HEK293T (cell line): ENCODE measurements at regions not wholly inside any gene's neighbourhood (a gene's known extent, or its start where the extent isn't known, plus 50 kb on each side); places are given as distances from the start of the nearest gene placed in this dataset.

Experiments
- CTCF ChIA-PET: fragments of 350-600 bp; formaldehyde crosslinking; extraction: SDS; loops from one replicate; lab custom pipeline; 2021; ENCODE audit warnings: antibody characterized with exemption, inconsistent platforms; lab: Yijun Ruan, JAX
- POLR2A ChIA-PET: fragments of 350-600 bp; formaldehyde crosslinking; extraction: SDS; loops from one replicate; lab custom pipeline; 2020; ENCODE audit warnings: antibody characterized with exemption, inconsistent platforms; lab: Yijun Ruan, JAX
- DNase-seq: peaks from one replicate; pipeline ENCODE4 v3.0.0; 2012; ENCODE audit warnings: mixed read lengths; ENCODE audit errors: extremely low spot score
- ARNT ChIP-seq: fragments of 450-650 bp; IDR thresholded peaks from 2 replicates; pipeline ENCODE4 v1.6.1; 2017; ENCODE audit warnings: mild to moderate bottlenecking
- BHLHE40 ChIP-seq: fragments of 450-650 bp; IDR thresholded peaks from 2 replicates; pipeline ENCODE4 v1.6.1; 2016; ENCODE audit warnings: mild to moderate bottlenecking, moderate library complexity, borderline replicate concordance
- CTBP1 ChIP-seq: fragments of 450-650 bp; IDR thresholded peaks from 2 replicates; pipeline ENCODE4 v1.6.1; 2016; ENCODE audit warnings: borderline replicate concordance
- ELF4 ChIP-seq: fragments of 450-650 bp; IDR thresholded peaks from 2 replicates; pipeline ENCODE4 v1.6.1; 2017; ENCODE audit warnings: antibody characterized with exemption
- FOXA1 ChIP-seq: fragments of 450-650 bp; IDR thresholded peaks from 2 replicates; pipeline ENCODE4 v1.6.1; 2016; ENCODE audit warnings: mild to moderate bottlenecking
- FOXK2 ChIP-seq: fragments of 450-650 bp; IDR thresholded peaks from 2 replicates; pipeline ENCODE4 v1.6.1; 2016; ENCODE audit warnings: mild to moderate bottlenecking
- FOXM1 ChIP-seq: fragments of 450-650 bp; IDR thresholded peaks from 2 replicates; pipeline ENCODE4 v1.6.1; 2017; ENCODE audit warnings: mild to moderate bottlenecking, borderline replicate concordance
- HDGF ChIP-seq: fragments of 450-650 bp; IDR thresholded peaks from 2 replicates; pipeline ENCODE4 v1.6.1; 2017; ENCODE audit warnings: antibody characterized with exemption, borderline replicate concordance
- L3MBTL2 ChIP-seq: fragments of 450-650 bp; conservative IDR thresholded peaks from 2 replicates; pipeline ENCODE4 v1.6.1; 2016; ENCODE audit warnings: mild to moderate bottlenecking
- LEF1 ChIP-seq: fragments of 450-650 bp; IDR thresholded peaks from 2 replicates; pipeline ENCODE4 v1.6.1; 2017; ENCODE audit warnings: mild to moderate bottlenecking, borderline replicate concordance
- NFRKB ChIP-seq: fragments of 450-650 bp; IDR thresholded peaks from 2 replicates; pipeline ENCODE4 v1.6.1; 2016; ENCODE audit warnings: mild to moderate bottlenecking, moderate library complexity
- PKNOX1 ChIP-seq: fragments of 450-650 bp; IDR thresholded peaks from 2 replicates; pipeline ENCODE4 v1.6.1; 2016
- SP1 ChIP-seq: fragments of 450-650 bp; IDR thresholded peaks from 2 replicates; pipeline ENCODE4 v1.6.1; 2017
- SUZ12 ChIP-seq: fragments of 450-650 bp; IDR thresholded peaks from 2 replicates; pipeline ENCODE4 v1.6.1; 2016; ENCODE audit warnings: mild to moderate bottlenecking
- TARDBP ChIP-seq: fragments of 450-650 bp; IDR thresholded peaks from 2 replicates; pipeline ENCODE4 v1.6.1; 2016
- ZNF384 ChIP-seq: fragments of 450-650 bp; IDR thresholded peaks from 2 replicates; pipeline ENCODE4 v1.6.1; 2016

- POLR2A ChIA-PET, result no interaction called here
- TF ChIP-seq FOXK2, result no peak
- TF ChIP-seq LEF1, result no peak
- no peak for TF ChIP-seq SUZ12
- TF ChIP-seq FOXM1, result no peak
- no peak for TF ChIP-seq SP1
- no peak for TF ChIP-seq BHLHE40
- no peak for TF ChIP-seq ARNT
- TF ChIP-seq TARDBP, result no peak
- no peak for TF ChIP-seq NFRKB
- TF ChIP-seq PKNOX1, result no peak
- TF ChIP-seq ELF4, result no peak
- no peak for TF ChIP-seq CTBP1
- no peak for TF ChIP-seq HDGF
- no peak for TF ChIP-seq L3MBTL2
- no peak for TF ChIP-seq FOXA1
- TF ChIP-seq ZNF384, result no peak
- CTCF ChIA-PET, result no interaction called here
- no peak for DNase-seq
These were observed 498.1 kb downstream of the TBC1D22A start for GRCh38 chr22:47260551-47260950.

GRCh38 chr22:47259990-47260389 is 497.5 kb downstream of the TBC1D22A start:
- POLR2A ChIA-PET, result no interaction called here
- CTCF ChIA-PET, result no interaction called here
- TF ChIP-seq FOXA1, result no peak
- TF ChIP-seq FOXM1, result no peak
- no peak for TF ChIP-seq CTBP1
- no peak for TF ChIP-seq BHLHE40
- no peak for TF ChIP-seq SP1
- TF ChIP-seq ARNT, result no peak
- TF ChIP-seq LEF1, result no peak
- no peak for TF ChIP-seq FOXK2
- TF ChIP-seq NFRKB, result no peak
- no peak for TF ChIP-seq TARDBP
- no peak for TF ChIP-seq ELF4
- no peak for TF ChIP-seq ZNF384
- TF ChIP-seq PKNOX1, result no peak
- TF ChIP-seq L3MBTL2, result no peak
- no peak for TF ChIP-seq SUZ12
- TF ChIP-seq HDGF, result no peak
- DNase-seq, result no peak

- CTCF ChIA-PET, result no interaction called here
- no peak for TF ChIP-seq TARDBP
- TF ChIP-seq L3MBTL2, result no peak
- TF ChIP-seq ELF4, result no peak
- no peak for TF ChIP-seq PKNOX1
- TF ChIP-seq SUZ12, result no peak
- TF ChIP-seq SP1, result no peak
- no peak for TF ChIP-seq LEF1
- no peak for TF ChIP-seq FOXM1
- POLR2A ChIA-PET, result no interaction called here
- DNase-seq, result no peak
These were observed 496.6 kb downstream of the TBC1D22A start for GRCh38 chr22:47259049-47259448.

- POLR2A ChIA-PET, result no interaction called here
- DNase-seq, result no peak
- CTCF ChIA-PET, result no interaction called here
- TF ChIP-seq LEF1, result no peak
- no peak for TF ChIP-seq SP1
- no peak for TF ChIP-seq FOXK2
- TF ChIP-seq ARNT, result no peak
- TF ChIP-seq PKNOX1, result no peak
- no peak for TF ChIP-seq TARDBP
- TF ChIP-seq FOXM1, result no peak
- TF ChIP-seq ZNF384, result no peak
- TF ChIP-seq L3MBTL2, result no peak
- no peak for TF ChIP-seq FOXA1
- no peak for TF ChIP-seq BHLHE40
These were observed 495.5 kb downstream of the TBC1D22A start for GRCh38 chr22:47257976-47258375.

- POLR2A ChIA-PET, result no interaction called here
- no peak for TF ChIP-seq FOXA1
- CTCF ChIA-PET, result no interaction called here
- no peak for DNase-seq
These were observed 495.1 kb downstream of the TBC1D22A start for GRCh38 chr22:47257566-47257965.

- CTCF ChIA-PET, result no interaction called here
- DNase-seq, result no peak
- TF ChIP-seq ARNT, result no peak
- no peak for TF ChIP-seq FOXK2
- POLR2A ChIA-PET, result no interaction called here
These were observed 489.5 kb downstream of the TBC1D22A start for GRCh38 chr22:47251911-47252310.
